Hepatocyte (in vitro differentiated cells): ENCODE measurements at regions not wholly inside any gene's neighbourhood (a gene's known extent, or its start where the extent isn't known, plus 50 kb on each side); places are given as distances from the start of the nearest gene placed in this dataset.

Experiments
- EZH2 ChIP-seq: fragments of 200-600 bp; sonication (generic); IDR thresholded peaks from 2 replicates; pipeline ENCODE4 v1.6.1; 2016; ENCODE audit warnings: antibody characterized with exemption, mild to moderate bottlenecking, borderline replicate concordance
- EZH2phosphoT487 ChIP-seq: fragments of 200-600 bp; sonication (generic); IDR thresholded peaks from one replicate; pipeline ENCODE4 v1.6.1; 2018; ENCODE audit warnings: antibody characterized with exemption, mild to moderate bottlenecking, low read depth, moderate library complexity; ENCODE audit not compliant: unreplicated experiment, severe bottlenecking
- TF ChIP-seq, protein P1 (sequence below): fragments of 200-600 bp; sonication (generic); IDR thresholded peaks from 2 replicates; pipeline ENCODE4 v1.5.1; 2016; ENCODE audit warnings: antibody characterized with exemption, mild to moderate bottlenecking; ENCODE audit not compliant: poor library complexity

DNA sequence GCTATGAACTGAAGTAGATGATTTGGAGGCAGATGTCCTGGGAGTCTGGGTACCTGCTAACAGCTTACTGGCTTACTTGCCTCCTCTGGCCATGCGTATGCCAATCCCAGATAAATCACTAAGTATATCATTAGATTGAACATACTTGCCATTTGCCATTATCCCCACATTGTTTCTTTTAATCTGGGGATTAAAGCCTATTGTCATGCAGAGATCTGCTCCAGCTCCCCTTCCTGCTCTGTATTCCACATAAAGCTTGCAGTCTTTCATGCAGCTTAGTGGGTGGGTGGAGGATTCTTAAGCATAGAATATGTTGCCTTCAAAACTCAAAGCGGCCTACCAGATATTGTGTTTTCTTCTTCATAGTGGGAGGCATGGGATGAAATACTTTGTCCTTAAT is 311.8 kb upstream of the MMADHC start:
- TF ChIP-seq EZH2phosphoT487 (no peak), EZH2 (no peak)
- TF ChIP-seq, protein P1, sequence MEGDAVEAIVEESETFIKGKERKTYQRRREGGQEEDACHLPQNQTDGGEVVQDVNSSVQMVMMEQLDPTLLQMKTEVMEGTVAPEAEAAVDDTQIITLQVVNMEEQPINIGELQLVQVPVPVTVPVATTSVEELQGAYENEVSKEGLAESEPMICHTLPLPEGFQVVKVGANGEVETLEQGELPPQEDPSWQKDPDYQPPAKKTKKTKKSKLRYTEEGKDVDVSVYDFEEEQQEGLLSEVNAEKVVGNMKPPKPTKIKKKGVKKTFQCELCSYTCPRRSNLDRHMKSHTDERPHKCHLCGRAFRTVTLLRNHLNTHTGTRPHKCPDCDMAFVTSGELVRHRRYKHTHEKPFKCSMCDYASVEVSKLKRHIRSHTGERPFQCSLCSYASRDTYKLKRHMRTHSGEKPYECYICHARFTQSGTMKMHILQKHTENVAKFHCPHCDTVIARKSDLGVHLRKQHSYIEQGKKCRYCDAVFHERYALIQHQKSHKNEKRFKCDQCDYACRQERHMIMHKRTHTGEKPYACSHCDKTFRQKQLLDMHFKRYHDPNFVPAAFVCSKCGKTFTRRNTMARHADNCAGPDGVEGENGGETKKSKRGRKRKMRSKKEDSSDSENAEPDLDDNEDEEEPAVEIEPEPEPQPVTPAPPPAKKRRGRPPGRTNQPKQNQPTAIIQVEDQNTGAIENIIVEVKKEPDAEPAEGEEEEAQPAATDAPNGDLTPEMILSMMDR = no peak
